Fibroblast of pulmonary artery (primary cell): ENCODE measurements at regions not wholly inside any gene's neighbourhood (a gene's known extent, or its start where the extent isn't known, plus 50 kb on each side); places are given as distances from the start of the nearest gene placed in this dataset.

Source experiments
- DNase-seq: peaks from one replicate; pipeline ENCODE4 v3.0.0-alpha.2; 2010; ENCODE audit warnings: low read depth
- H3K4me3 ChIP-seq: replicated peaks from 2 replicates; pipeline ENCODE4 v1.5.1; 2011; ENCODE audit warnings: low read depth, mild to moderate bottlenecking, control low read depth, low read length, moderate library complexity
- CTCF ChIP-seq: IDR thresholded peaks from 2 replicates; pipeline ENCODE4 v1.5.1; 2011; ENCODE audit warnings: mild to moderate bottlenecking, control low read depth, low read length, inconsistent platforms; ENCODE audit errors: missing control alignments

GRCh38 chr1:18580047-18580446, 50.6 kb upstream of the PAX7 start:
- no peak for DNase-seq
- H3K4me3 ChIP-seq, result no peak overlapping the region
- no peak for TF ChIP-seq CTCF

- TF ChIP-seq CTCF, result no peak
- no peak overlapping the region for H3K4me3 ChIP-seq
- no peak for DNase-seq
Measured at GRCh38 chr1:18580691-18581419, 49.8 kb upstream of the PAX7 start.
